Tibial nerve (tissue), 4 donors: ENCODE measurements at regions not wholly inside any gene's neighbourhood (a gene's known extent, or its start where the extent isn't known, plus 50 kb on each side); places are given as distances from the start of the nearest gene placed in this dataset.

ENCODE experiments used
- CTCF ChIP-seq, 5 experiments: fragments of 200-600 bp in 3 of 5; fragments of 450-650 bp in 2 of 5; sonication (generic) in 3 of 5; IDR thresholded peaks; one replicate each; pipeline ENCODE4 v1.5.1; 2016 to 2019; ENCODE audit warnings: antibody characterized with exemption in 5 of 5, mild to moderate bottlenecking in 3 of 5, moderate library complexity in 2 of 5
- EP300 ChIP-seq, 2 donors: sonication (generic); formaldehyde crosslinking; IDR thresholded peaks; one replicate each; pipeline ENCODE4 v1.6.1; 2017; ENCODE audit warnings: antibody characterized with exemption in 2 of 2, mild to moderate bottlenecking in 1 of 2

GRCh38 chr13:109904218-109904617 is 117.8 kb upstream of the IRS2 start:
- TF ChIP-seq EP300 (IDR thresholded peaks at IDR 0.05) (no peak), CTCF (IDR thresholded peaks at IDR 0.05) (no peak)
